ENCODE measurements at regions not wholly inside any gene's neighbourhood (a gene's known extent, or its start where the extent isn't known, plus 50 kb on each side); places are given as distances from the start of the nearest gene placed in this dataset.

- no peaks in the 10 kb centered on the region for H3K4me1 Mint-ChIP-seq (ENCODE audit: low read depth)
- intact Hi-C loops (cut with micrococcal nuclease): no loop called here
- H3K27ac Mint-ChIP-seq: no peak overlapping the region
- no peaks in the 10 kb centered on the region for H3K27me3 Mint-ChIP-seq
- TF ChIP-seq, protein P1, sequence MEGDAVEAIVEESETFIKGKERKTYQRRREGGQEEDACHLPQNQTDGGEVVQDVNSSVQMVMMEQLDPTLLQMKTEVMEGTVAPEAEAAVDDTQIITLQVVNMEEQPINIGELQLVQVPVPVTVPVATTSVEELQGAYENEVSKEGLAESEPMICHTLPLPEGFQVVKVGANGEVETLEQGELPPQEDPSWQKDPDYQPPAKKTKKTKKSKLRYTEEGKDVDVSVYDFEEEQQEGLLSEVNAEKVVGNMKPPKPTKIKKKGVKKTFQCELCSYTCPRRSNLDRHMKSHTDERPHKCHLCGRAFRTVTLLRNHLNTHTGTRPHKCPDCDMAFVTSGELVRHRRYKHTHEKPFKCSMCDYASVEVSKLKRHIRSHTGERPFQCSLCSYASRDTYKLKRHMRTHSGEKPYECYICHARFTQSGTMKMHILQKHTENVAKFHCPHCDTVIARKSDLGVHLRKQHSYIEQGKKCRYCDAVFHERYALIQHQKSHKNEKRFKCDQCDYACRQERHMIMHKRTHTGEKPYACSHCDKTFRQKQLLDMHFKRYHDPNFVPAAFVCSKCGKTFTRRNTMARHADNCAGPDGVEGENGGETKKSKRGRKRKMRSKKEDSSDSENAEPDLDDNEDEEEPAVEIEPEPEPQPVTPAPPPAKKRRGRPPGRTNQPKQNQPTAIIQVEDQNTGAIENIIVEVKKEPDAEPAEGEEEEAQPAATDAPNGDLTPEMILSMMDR (IDR thresholded peaks at IDR 0.05): no peak
- H3K4me3 Mint-ChIP-seq: no peak overlapping the region
- ChIA-PET CTCF (no interaction called here), POLR2A (no interaction called here)
- H3K9me3 Mint-ChIP-seq: no peaks in the 10 kb centered on the region
- DNase-seq: no peak
- ATAC-seq: no peak
- no peaks in the 10 kb centered on the region for H3K36me3 Mint-ChIP-seq (ENCODE audit: low read depth)
Observed at GRCh38 chr1:217253351-217253750, 377.5 kb downstream of the GPATCH2 start.

GRCh38 chr1:217251121-217251520 is 379.8 kb downstream of the GPATCH2 start:
- intact Hi-C loops (cut with micrococcal nuclease): no loop called here
- Mint-ChIP-seq H3K27me3 (no peaks in the 10 kb centered on the region), H3K4me1 (ENCODE audit: low read depth) (no peaks in the 10 kb centered on the region), H3K9me3 (no peaks in the 10 kb centered on the region), H3K27ac (no peak overlapping the region), H3K4me3 (no peak overlapping the region), H3K36me3 (ENCODE audit: low read depth) (no peaks in the 10 kb centered on the region)
- DNase-seq (no peak), ATAC-seq (no peak)
- TF ChIP-seq, protein P1 (IDR thresholded peaks at IDR 0.05): no peak
- POLR2A ChIA-PET: no interaction called here
- CTCF ChIA-PET: no interaction called here

DNA sequence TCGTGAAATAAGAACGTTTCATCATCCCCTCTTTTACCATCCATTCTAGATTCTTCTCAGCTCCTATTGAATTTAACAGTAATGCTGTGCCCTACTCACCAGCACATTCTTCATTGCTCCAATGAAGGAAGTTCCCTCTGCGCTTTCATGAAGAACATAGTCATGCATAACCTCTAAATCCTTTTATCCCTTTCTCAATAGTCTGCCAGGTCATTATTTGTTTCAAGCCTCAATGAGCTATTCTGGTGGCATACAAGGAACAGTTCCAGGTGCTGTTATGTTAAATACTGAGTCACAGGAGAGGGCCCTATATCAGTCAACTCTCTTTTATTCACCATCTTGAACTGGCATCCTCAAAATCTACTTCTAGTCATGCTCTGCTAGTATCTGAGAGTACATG is 381.0 kb downstream of the GPATCH2 start:
- intact Hi-C loops (cut with micrococcal nuclease): no loop called here
- ATAC-seq: no peak
- H3K4me1 Mint-ChIP-seq (ENCODE audit: low read depth): no peaks in the 10 kb centered on the region

GRCh38 chr1:217244971-217245370 is 385.9 kb downstream of the GPATCH2 start:
- no peak for ATAC-seq

More for the DNA sequence above, 381.0 kb downstream of the GPATCH2 start:
- Mint-ChIP-seq H3K4me3 (no peak overlapping the region), H3K27me3 (no peaks in the 10 kb centered on the region), H3K27ac (no peak overlapping the region), H3K36me3 (ENCODE audit: low read depth) (no peaks in the 10 kb centered on the region), H3K9me3 (no peaks in the 10 kb centered on the region)
- DNase-seq: no peak
- TF ChIP-seq, protein P1 (IDR thresholded peaks at IDR 0.05): no peak
- ChIA-PET POLR2A (no interaction called here), CTCF (interaction anchor here (1.0 kb wide), 1 partner anchor 25 kb away, joined by 3 read pairs; no protein-coding TSS in a partner anchor)

GRCh38 chr1:217240656-217241055 is 390.2 kb downstream of the GPATCH2 start:
- ATAC-seq: no peak
- intact Hi-C loops (cut with micrococcal nuclease): no loop called here
- DNase-seq: no peak
- ChIA-PET POLR2A (no interaction called here), CTCF (interaction anchor here (0.8 kb wide), 1 partner anchor 8 kb away, joined by 3 read pairs; no protein-coding TSS in a partner anchor)
- Mint-ChIP-seq H3K27ac (no peak overlapping the region), H3K9me3 (peaks cover 2% of the 10 kb centered on the region), H3K27me3 (no peaks in the 10 kb centered on the region), H3K4me3 (no peak overlapping the region), H3K4me1 (ENCODE audit: low read depth) (no peaks in the 10 kb centered on the region), H3K36me3 (ENCODE audit: low read depth) (no peaks in the 10 kb centered on the region)
- TF ChIP-seq, protein P1 (IDR thresholded peaks at IDR 0.05): no peak

More at GRCh38 chr1:217244971-217245370, 385.9 kb downstream of the GPATCH2 start:
- ChIA-PET CTCF (no interaction called here), POLR2A (no interaction called here)
- no peaks in the 10 kb centered on the region for H3K4me1 Mint-ChIP-seq (ENCODE audit: low read depth)
- TF ChIP-seq, protein P1 (IDR thresholded peaks at IDR 0.05): no peak
- no peaks in the 10 kb centered on the region for H3K36me3 Mint-ChIP-seq (ENCODE audit: low read depth)
- intact Hi-C loops (cut with micrococcal nuclease): no loop called here
- no peak overlapping the region for H3K27ac Mint-ChIP-seq
- no peaks in the 10 kb centered on the region for H3K9me3 Mint-ChIP-seq
- no peaks in the 10 kb centered on the region for H3K27me3 Mint-ChIP-seq
- DNase-seq: no peak
- no peak overlapping the region for H3K4me3 Mint-ChIP-seq
